Thymus (tissue), 11 donors: ENCODE measurements at regions not wholly inside any gene's neighbourhood (a gene's known extent, or its start where the extent isn't known, plus 50 kb on each side); places are given as distances from the start of the nearest gene placed in this dataset.

Experiments
- DNase-seq, 9 donors: peaks; one replicate each; pipeline ENCODE4 v3.0.0-alpha.2; 2013; ENCODE audit warnings: low spot score in 9 of 9, low read depth in 6 of 9, missing footprints in 1 of 9
- H3K27ac ChIP-seq, 2 donors: one replicate each; pipeline ENCODE4 v1.5.1; 2013; ENCODE audit warnings: control low read depth in 1 of 2, low read depth in 1 of 2, low read length in 1 of 2, mild to moderate bottlenecking in 1 of 2, moderate library complexity in 1 of 2
- H3K27me3 ChIP-seq, 2 donors: one replicate each; pipeline ENCODE4 v1.5.1; 2013; ENCODE audit warnings: low read length in 1 of 2; ENCODE audit not compliant: control insufficient read depth in 2 of 2, insufficient read depth in 1 of 2
- H3K36me3 ChIP-seq, 2 donors: one replicate each; pipeline ENCODE4 v1.5.1; 2013; ENCODE audit warnings: low read length in 1 of 2, mild to moderate bottlenecking in 1 of 2, moderate library complexity in 1 of 2; ENCODE audit not compliant: control insufficient read depth in 2 of 2, insufficient read depth in 2 of 2
- H3K4me1 ChIP-seq, 2 donors: one replicate each; pipeline ENCODE4 v1.5.1; 2013; ENCODE audit warnings: low read length in 2 of 2; ENCODE audit not compliant: control insufficient read depth in 2 of 2, insufficient read depth in 2 of 2
- H3K4me3 ChIP-seq, 2 donors: one replicate each; pipeline ENCODE4 v1.5.1; 2013; ENCODE audit warnings: low read length in 2 of 2, control low read depth in 1 of 2, mild to moderate bottlenecking in 1 of 2
- H3K9me3 ChIP-seq, 2 donors: one replicate each; pipeline ENCODE4 v1.5.1; 2013; ENCODE audit warnings: low read length in 1 of 2, mild to moderate bottlenecking in 1 of 2; ENCODE audit not compliant: control insufficient read depth in 2 of 2, insufficient read depth in 1 of 2
- WGBS: extraction: QIAGEN DNeasy Blood & Tissue Kit; methylation state at CpG from one replicate; pipeline ENCODE4 v1.1.7; 2013; 5-methylcytosine and 5-hydroxymethylcytosine counted together
- donor health status: healthy.

DNA sequence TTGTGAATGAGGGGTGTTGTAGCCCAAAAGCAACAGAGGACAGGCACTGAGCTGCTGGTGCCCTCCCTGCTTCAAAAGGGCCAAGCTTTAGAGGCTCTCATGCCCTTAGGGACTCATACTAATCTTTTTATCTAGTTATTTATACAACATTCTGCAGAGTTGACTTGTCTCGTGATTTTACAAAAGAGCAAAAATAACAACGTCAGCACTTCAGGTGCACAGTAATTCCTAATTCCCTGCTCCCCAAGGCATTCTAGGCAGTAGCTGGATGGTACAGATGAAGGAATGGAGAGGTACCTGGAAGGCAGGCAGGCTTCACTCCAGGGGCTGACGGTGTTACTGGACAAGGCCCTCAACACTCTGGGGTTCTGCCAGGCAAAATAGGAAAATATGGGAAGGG is 406.7 kb upstream of the CCL2 start:
- 93% methylated on average over 3 of the region's 3 CpGs for WGBS
- H3K4me3 ChIP-seq = no peak overlapping the region
- no peaks in the 10 kb centered on the region for H3K9me3 ChIP-seq
- H3K27me3 ChIP-seq = no peaks in the 10 kb centered on the region
- no peaks in the 10 kb centered on the region for H3K36me3 ChIP-seq
- no peak overlapping the region for H3K27ac ChIP-seq
- no peak for DNase-seq
- no peaks in the 10 kb centered on the region for H3K4me1 ChIP-seq

DNA sequence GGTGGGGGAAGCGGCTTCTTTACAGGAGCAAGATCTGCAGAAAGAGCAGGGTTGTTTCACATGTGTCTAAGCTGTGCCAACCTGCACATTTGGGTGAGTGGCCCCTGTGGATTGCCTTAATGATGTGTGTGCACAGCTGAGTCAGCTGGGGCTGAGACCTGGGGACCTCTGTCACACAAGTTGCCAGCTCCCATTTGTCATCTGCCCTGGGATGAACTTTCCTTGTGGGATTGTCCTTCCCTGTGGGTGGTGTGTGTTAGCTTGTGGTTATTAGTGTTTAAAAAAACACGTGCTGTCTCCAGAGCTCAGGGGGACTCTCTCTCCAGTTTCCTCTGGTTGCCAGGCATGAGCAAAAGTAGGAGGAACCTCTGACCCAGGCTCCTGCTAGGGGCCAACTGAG is 400.5 kb upstream of the CCL2 start:
- H3K9me3 ChIP-seq = no peaks in the 10 kb centered on the region
- H3K27ac ChIP-seq = no peak overlapping the region
- no peak for DNase-seq
- no peaks in the 10 kb centered on the region for H3K27me3 ChIP-seq
- no peaks in the 10 kb centered on the region for H3K4me1 ChIP-seq
- no peak overlapping the region for H3K4me3 ChIP-seq
- H3K36me3 ChIP-seq = no peaks in the 10 kb centered on the region
- WGBS = 75% methylated on average over 2 of the region's 2 CpGs

DNA sequence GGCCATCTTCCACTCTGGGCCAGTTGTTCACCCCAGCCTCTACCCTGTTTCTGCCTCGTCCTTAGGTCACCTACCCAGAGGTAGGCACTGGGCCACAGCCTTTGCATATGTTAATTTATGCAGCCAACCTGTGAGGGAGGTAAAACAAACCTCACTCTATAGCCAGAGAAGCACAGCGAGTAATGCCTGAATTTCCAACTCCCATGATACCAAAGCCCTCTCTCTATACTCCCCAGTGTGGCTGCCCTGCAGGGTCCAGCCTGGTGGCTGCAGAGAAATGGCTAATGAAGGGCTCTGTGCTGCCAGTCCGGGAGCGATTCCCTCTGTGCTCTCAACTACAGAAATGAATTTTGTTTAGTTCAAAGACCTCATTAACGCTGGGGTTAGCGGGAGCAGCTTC is 397.0 kb upstream of the CCL2 start:
- Histone ChIP-seq H3K4me3 (no peak overlapping the region), H3K36me3 (no peaks in the 10 kb centered on the region), H3K4me1 (no peaks in the 10 kb centered on the region), H3K27me3 (no peaks in the 10 kb centered on the region), H3K9me3 (no peaks in the 10 kb centered on the region), H3K27ac (no peak overlapping the region)
- 57% methylated on average over 6 of the region's 6 CpGs for WGBS
- no peak for DNase-seq

DNA sequence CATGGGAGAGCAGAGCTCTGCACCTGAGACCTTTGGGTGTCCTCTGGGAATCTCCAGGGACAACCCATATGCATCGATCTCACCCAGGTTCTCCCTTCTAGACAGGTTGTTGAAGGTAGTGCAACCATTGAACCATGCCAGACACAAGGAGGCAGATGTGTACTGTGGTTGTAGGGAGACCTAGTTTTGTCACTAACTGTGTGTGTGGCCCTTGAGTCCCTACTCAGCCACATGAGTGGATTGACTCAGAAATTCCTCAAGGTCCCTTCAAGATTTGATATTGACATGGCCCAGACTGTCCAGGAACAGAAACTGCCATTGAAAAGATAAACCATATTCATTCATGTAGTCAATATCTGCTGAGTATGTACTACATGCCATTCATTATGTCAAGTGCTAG is 396.4 kb upstream of the CCL2 start:
- Histone ChIP-seq H3K9me3 (no peaks in the 10 kb centered on the region), H3K27ac (no peak overlapping the region), H3K27me3 (no peaks in the 10 kb centered on the region), H3K4me1 (no peaks in the 10 kb centered on the region), H3K4me3 (no peak overlapping the region), H3K36me3 (no peaks in the 10 kb centered on the region)
- DNase-seq = no peak
- WGBS = 86% methylated on average over 1 of the region's 1 CpG

DNA sequence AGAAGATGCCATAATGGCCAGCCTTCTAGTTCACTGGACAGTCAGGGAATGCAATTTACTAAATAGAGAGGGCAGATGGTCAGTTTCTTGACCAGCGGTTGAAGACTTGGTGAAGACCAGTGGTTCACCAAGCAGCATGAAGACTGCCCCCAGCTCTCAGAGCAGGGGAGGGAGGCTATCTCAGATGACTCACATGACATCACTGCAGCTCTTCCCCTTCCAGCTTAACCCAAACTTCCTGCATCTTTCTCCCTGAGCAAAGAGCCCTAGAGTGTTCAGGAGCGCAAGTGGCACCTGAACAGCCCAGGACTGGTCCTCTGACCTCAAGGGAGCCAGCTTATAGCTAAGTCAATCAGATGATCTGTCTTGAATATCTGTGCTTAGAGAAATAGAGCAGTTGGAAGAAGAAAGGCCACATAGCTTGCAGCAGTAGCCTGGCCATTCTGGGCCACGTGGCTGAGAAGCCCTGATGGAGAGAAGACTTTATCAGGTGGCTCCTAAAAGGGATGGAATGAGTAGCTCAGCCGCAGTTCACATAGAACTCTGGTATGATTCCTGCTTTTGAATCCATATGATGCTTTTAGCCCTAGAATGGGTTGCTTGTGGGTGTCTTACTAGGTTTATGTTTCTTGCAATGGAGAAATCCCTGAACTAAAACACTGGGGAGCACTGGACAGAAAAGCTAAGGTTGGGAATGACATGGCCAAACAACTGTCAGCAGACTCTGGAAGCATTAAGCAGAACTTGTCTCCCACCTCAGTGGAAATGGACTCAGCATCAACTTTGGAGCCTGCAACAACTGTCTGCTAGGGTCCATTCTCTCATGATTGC is 392.1 kb upstream of the CCL2 start:
- 67% methylated on average over 4 of the region's 4 CpGs for WGBS
- H3K4me1 ChIP-seq = no peaks in the 10 kb centered on the region
- no peaks in the 10 kb centered on the region for H3K36me3 ChIP-seq
- no peak overlapping the region for H3K4me3 ChIP-seq
- H3K27ac ChIP-seq = no peak overlapping the region
- no peak for DNase-seq
- no peaks in the 10 kb centered on the region for H3K27me3 ChIP-seq
- no peaks in the 10 kb centered on the region for H3K9me3 ChIP-seq

DNA sequence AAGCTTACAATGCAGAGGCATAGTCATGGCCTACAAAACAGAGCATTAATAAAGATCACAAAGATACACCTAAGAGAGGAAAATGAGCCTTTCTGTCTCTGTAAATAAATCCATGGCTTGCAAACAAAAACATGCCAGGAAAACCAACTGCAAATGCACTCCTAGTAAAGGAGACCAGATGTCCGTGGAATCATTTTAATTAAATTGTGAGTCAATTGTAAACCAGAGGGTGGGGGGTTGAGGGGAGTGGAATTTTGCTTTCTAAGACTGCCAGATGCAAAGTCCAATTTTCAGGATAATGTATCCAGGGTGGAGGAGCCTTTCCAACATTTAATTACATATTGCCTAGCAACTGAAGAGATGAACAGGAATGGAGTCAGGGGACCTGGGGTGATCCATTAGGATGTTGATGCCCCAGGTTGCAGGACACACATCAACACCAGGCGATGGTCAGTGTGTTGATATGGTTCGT is 390.3 kb upstream of the CCL2 start:
- DNase-seq = no peak
- no peaks in the 10 kb centered on the region for H3K4me1 ChIP-seq
- H3K9me3 ChIP-seq = no peaks in the 10 kb centered on the region
- H3K27me3 ChIP-seq = no peaks in the 10 kb centered on the region
- no peaks in the 10 kb centered on the region for H3K36me3 ChIP-seq
- no peak overlapping the region for H3K27ac ChIP-seq
- 88% methylated on average over 3 of the region's 3 CpGs for WGBS
- H3K4me3 ChIP-seq = no peak overlapping the region

DNA sequence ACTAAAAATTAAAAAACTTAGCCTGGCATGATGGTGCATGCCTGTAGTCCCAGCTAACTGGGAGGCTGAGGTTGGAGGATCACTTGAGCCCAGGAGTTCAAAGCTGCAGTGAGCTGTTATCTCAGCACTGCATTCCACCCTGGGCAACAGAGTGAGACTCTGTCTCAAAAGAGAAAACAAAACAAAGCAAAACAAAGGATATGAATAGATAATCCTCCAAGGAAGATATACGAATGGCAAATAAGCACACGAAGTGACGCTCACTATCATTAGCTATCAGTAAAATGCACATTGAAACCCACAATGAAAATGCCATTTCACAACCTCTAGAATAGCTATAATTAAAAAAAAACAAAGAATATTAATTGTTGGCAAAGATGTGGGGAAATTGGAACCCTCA is 386.2 kb upstream of the CCL2 start:
- no peaks in the 10 kb centered on the region for H3K4me1 ChIP-seq
- WGBS = 98% methylated on average over 3 of the region's 3 CpGs
- H3K4me3 ChIP-seq = no peak overlapping the region
- H3K27ac ChIP-seq = no peak overlapping the region
- no peaks in the 10 kb centered on the region for H3K36me3 ChIP-seq
- H3K9me3 ChIP-seq = no peaks in the 10 kb centered on the region
- no peaks in the 10 kb centered on the region for H3K27me3 ChIP-seq
- no peak for DNase-seq

DNA sequence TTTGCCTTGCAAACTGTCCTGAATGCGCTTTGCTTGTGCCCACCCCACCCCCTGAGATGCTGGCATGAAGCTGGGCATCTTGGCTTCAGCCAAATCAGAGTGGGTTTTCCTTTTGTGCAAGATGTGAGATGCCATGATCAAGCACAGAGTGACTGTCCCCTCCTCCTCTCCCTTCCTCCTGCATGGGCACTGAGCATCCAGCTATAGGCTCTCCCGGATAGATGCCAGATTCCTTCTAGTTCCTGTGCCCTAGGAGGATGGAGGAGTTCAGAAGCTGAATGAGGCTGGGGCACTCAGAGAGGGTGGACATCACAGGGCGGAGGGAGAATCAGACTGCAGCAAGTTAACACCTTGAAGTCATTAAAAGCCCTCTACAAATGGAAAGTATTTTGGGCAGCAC is 384.1 kb upstream of the CCL2 start:
- no peaks in the 10 kb centered on the region for H3K27me3 ChIP-seq
- no peaks in the 10 kb centered on the region for H3K4me1 ChIP-seq
- no peak overlapping the region for H3K27ac ChIP-seq
- H3K4me3 ChIP-seq = no peak overlapping the region
- no peaks in the 10 kb centered on the region for H3K36me3 ChIP-seq
- H3K9me3 ChIP-seq = no peaks in the 10 kb centered on the region
- DNase-seq = no peak
- whole genome bisulfite sequencing = 90% methylated on average over 3 of the region's 3 CpGs

DNA sequence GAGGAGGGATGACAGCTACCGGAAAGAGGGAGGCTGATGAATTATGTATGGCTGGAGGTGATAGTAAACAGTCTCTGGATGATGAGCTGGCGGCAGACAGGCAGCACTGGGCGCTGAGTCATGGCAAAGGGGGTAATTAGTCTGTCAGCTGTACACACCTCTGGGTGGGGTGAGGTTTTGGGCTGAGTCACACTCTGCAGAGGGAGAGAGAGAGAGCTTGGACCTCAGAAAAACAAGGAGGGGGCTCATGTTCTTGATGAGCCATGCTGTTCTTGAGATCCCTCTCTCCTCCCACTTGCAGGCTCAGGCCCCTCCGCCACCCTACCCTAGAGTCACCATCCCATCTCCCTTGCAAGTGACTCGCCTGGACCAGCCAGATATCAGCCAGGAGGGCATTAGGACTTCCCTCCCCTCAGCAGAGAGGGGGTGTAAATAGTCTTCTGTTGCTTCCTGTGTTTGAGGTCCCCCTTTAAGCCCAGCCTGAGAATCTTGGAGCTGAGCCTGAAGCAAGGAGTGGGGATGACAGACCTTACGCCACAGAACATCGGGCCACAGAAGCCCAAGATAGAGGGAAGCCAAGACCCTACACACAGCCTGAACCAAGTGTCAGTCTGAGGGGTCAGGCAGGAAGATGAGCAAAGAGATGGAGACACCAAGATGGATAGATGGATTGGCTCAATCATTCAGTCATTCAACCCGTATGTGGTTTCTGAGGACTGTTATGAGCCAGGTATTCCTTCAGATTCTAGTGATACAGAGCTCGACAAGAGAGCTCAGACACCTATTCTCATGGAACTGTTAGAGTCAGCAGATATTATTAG is 383.2 kb upstream of the CCL2 start:
- Histone ChIP-seq H3K36me3 (no peaks in the 10 kb centered on the region), H3K4me1 (no peaks in the 10 kb centered on the region), H3K4me3 (no peak overlapping the region), H3K27ac (no peak overlapping the region), H3K27me3 (no peaks in the 10 kb centered on the region), H3K9me3 (no peaks in the 10 kb centered on the region)
- WGBS = 81% methylated on average over 9 of the region's 9 CpGs
- DNase-seq = no peak
